SK-N-SH (cell line): ENCODE measurements at regions not wholly inside any gene's neighbourhood (a gene's known extent, or its start where the extent isn't known, plus 50 kb on each side); places are given as distances from the start of the nearest gene placed in this dataset.
A peak's percentile ranks its signal among the peaks of the same experiment; 100 is the strongest.

Experiments used
- CTCF ChIA-PET: fragments of 300-600, 350-600 bp; formaldehyde crosslinking; extraction: SDS; loops from one replicate; lab custom pipeline; 2021; lab: Yijun Ruan, JAX
- POLR2A ChIA-PET: fragments of 350-600 bp; sonication (Branson Sonifier 250); formaldehyde crosslinking; extraction: SDS; loops from one replicate; lab custom pipeline; 2020; ENCODE audit warnings: antibody characterized with exemption, inconsistent platforms; lab: Yijun Ruan, JAX
- DNase-seq: peaks from one replicate; pipeline ENCODE4 v3.0.0; 2012
- H2AFZ ChIP-seq: fragments of 200-600 bp; sonication (generic); 2 replicates; pipeline ENCODE4 v1.8.1; 2016; ENCODE audit warnings: antibody characterized with exemption, mild to moderate bottlenecking, low read depth
- H3F3A ChIP-seq: fragments of 200-600 bp; sonication (generic); replicated peaks from 2 replicates; pipeline ENCODE3; 2016; ENCODE audit warnings: antibody characterized with exemption, mild to moderate bottlenecking; ENCODE audit not compliant: insufficient read depth
- H3K27ac ChIP-seq, 2 experiments: fragments of 200-500 bp in 1 of 2; fragments of 200-600 bp in 1 of 2; sonication (Bioruptor generic) in 1 of 2; sonication (generic), shearing (Covaris generic) in 1 of 2; 2 replicates each; pipeline versions ENCODE4 v1.5.1 to v1.6.1; 2014 to 2016; ENCODE audit warnings: low read depth in 2 of 2, inconsistent platforms in 1 of 2, low read length in 1 of 2, mild to moderate bottlenecking in 1 of 2, mixed read lengths in 1 of 2
- H3K27me3 ChIP-seq: fragments of 200-600 bp; sonication (generic), shearing (Covaris generic); 2 replicates; pipeline ENCODE4 v1.6.1; 2016; ENCODE audit warnings: mixed run types; ENCODE audit not compliant: insufficient read depth
- H3K36me3 ChIP-seq, 2 experiments: fragments of 200-500 bp in 1 of 2; fragments of 200-600 bp in 1 of 2; sonication (Bioruptor generic) in 1 of 2; sonication (generic) in 1 of 2; replicated peaks in 1 of 2; 2 replicates each; pipeline versions ENCODE3 to v1.5.1; 2014 to 2016; ENCODE audit warnings: low read length in 1 of 2, mild to moderate bottlenecking in 1 of 2; ENCODE audit not compliant: insufficient read depth in 2 of 2, control insufficient read depth in 1 of 2
- H3K4me1 ChIP-seq, 2 experiments: fragments of 200-500 bp in 1 of 2; fragments of 200-600 bp in 1 of 2; sonication (Bioruptor generic) in 1 of 2; sonication (generic), shearing (Covaris generic) in 1 of 2; 2 replicates each; pipeline versions ENCODE4 v1.5.1 to v1.6.1; 2014 to 2016; ENCODE audit warnings: low read depth in 1 of 2, low read length in 1 of 2, mixed run types in 1 of 2; ENCODE audit not compliant: insufficient read depth in 2 of 2, control insufficient read depth in 1 of 2
- H3K4me2 ChIP-seq: fragments of 200-600 bp; sonication (generic), shearing (Covaris generic); 2 replicates; pipeline ENCODE4 v1.6.1; 2017; ENCODE audit warnings: mixed run types
- H3K4me3 ChIP-seq, 2 experiments: fragments of 200-500 bp in 1 of 2; fragments of 200-600 bp in 1 of 2; sonication (Bioruptor generic) in 1 of 2; sonication (generic), shearing (Covaris generic) in 1 of 2; 2 replicates each; pipeline versions ENCODE4 v1.5.1 to v1.8.1; 2014 to 2016; ENCODE audit warnings: low read depth in 2 of 2, inconsistent platforms in 1 of 2, low read length in 1 of 2, mild to moderate bottlenecking in 1 of 2, mixed read lengths in 1 of 2, moderate library complexity in 1 of 2
- H3K79me2 ChIP-seq: fragments of 200-600 bp; sonication (generic); 2 replicates; pipeline ENCODE4 v1.8.1; 2017; ENCODE audit warnings: mild to moderate bottlenecking; ENCODE audit not compliant: insufficient read depth
- H3K9ac ChIP-seq: fragments of 200-600 bp; sonication (generic); 2 replicates; pipeline ENCODE4 v1.6.1; 2017; ENCODE audit warnings: mixed run types
- H3K9me2 ChIP-seq: fragments of 200-600 bp; sonication (generic); 2 replicates; pipeline ENCODE4 v1.6.1; 2017; ENCODE audit warnings: mixed run types
- H3K9me3 ChIP-seq: fragments of 200-600 bp; sonication (generic); 2 replicates; pipeline ENCODE4 v1.6.1; 2017; ENCODE audit warnings: mixed run types, mild to moderate bottlenecking, moderate library complexity
- H4K20me1 ChIP-seq: fragments of 200-600 bp; sonication (generic); 2 replicates; pipeline ENCODE4 v1.6.1; 2017; ENCODE audit warnings: mild to moderate bottlenecking, mixed run types; ENCODE audit not compliant: insufficient read depth
- CHD2 ChIP-seq: fragments of 150-350 bp; IDR thresholded peaks from 2 replicates; pipeline ENCODE4 v1.6.1; 2018; ENCODE audit warnings: low read length; ENCODE audit not compliant: partially characterized antibody
- EP300 ChIP-seq, 2 experiments: IDR thresholded peaks; 2 replicates each; pipeline versions ENCODE4 v1.4.0 to v1.6.1; 2012; ENCODE audit warnings: borderline replicate concordance in 1 of 2, low read depth in 1 of 2, low read length in 1 of 2
- JUND ChIP-seq: IDR thresholded peaks from 2 replicates; pipeline ENCODE4 v1.4.0; 2012
- MAX ChIP-seq: IDR thresholded peaks from 2 replicates; pipeline ENCODE4 v1.4.0; 2012; ENCODE audit warnings: low read depth
- MEF2A ChIP-seq: IDR thresholded peaks from 2 replicates; pipeline ENCODE4 v1.4.0; 2012; ENCODE audit warnings: low read depth, borderline replicate concordance
- RFX5 ChIP-seq: IDR thresholded peaks from 2 replicates; pipeline ENCODE4 v1.6.1; 2012; ENCODE audit warnings: mild to moderate bottlenecking, improper control_type of control experiment, low read length
- RXRA ChIP-seq: IDR thresholded peaks from 2 replicates; pipeline ENCODE4 v1.4.0; 2012; ENCODE audit warnings: low read depth, mild to moderate bottlenecking, borderline replicate concordance
- TAF1 ChIP-seq: IDR thresholded peaks from 2 replicates; pipeline ENCODE4 v1.6.1; 2012; ENCODE audit warnings: low read depth, mild to moderate bottlenecking, low read length, moderate library complexity, borderline replicate concordance
- TEAD4 ChIP-seq: IDR thresholded peaks from 2 replicates; pipeline ENCODE4 v1.4.0; 2012; ENCODE audit warnings: mild to moderate bottlenecking, borderline replicate concordance; ENCODE audit not compliant: insufficient read depth
- WGBS: methylation state at CpG from one replicate; pipeline ENCODE4 v1.1.6; 2017; ENCODE audit warnings: low lambda C conversion rate; 5-methylcytosine and 5-hydroxymethylcytosine counted together
- TF ChIP-seq, protein P1 (sequence below): fragments of 200-600 bp; sonication (generic); IDR thresholded peaks from 2 replicates; pipeline ENCODE4 v1.6.1; 2017; ENCODE audit warnings: antibody characterized with exemption, mild to moderate bottlenecking, moderate library complexity

DNA sequence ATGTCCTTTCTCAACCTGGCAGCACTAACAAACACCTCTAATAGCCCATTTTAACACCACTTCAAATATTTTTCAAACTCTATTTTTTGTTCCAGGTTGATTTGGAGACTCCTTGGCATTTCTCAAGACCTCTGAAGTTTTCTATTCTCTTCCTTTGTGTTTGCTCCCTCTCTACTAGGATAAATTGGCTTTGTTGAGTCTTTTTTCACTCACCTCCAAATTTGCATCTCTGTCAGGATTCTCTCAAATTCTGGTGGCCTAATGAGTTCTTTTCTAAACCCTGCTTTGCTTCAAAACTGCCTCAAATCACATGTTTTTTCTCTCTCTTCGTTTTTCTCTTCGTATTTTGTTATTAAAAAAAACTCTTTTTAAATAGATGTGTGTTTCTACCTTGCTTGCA lies 582.2 kb upstream of the ADGRL4 start:
- no peaks in the 10 kb centered on the region for H3K9me3 ChIP-seq
- TF ChIP-seq CHD2 (no peak), TEAD4 (no peak), RFX5 (no peak), MEF2A (no peak), RXRA (no peak), JUND (no peak), TAF1 (no peak), EP300 (IDR thresholded peaks at IDR 0.05; ENCODE audit: borderline replicate concordance in 1 of 2, low read depth in 1 of 2, low read length in 1 of 2) (no peak)
- TF ChIP-seq, protein P1, sequence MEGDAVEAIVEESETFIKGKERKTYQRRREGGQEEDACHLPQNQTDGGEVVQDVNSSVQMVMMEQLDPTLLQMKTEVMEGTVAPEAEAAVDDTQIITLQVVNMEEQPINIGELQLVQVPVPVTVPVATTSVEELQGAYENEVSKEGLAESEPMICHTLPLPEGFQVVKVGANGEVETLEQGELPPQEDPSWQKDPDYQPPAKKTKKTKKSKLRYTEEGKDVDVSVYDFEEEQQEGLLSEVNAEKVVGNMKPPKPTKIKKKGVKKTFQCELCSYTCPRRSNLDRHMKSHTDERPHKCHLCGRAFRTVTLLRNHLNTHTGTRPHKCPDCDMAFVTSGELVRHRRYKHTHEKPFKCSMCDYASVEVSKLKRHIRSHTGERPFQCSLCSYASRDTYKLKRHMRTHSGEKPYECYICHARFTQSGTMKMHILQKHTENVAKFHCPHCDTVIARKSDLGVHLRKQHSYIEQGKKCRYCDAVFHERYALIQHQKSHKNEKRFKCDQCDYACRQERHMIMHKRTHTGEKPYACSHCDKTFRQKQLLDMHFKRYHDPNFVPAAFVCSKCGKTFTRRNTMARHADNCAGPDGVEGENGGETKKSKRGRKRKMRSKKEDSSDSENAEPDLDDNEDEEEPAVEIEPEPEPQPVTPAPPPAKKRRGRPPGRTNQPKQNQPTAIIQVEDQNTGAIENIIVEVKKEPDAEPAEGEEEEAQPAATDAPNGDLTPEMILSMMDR = no peak
- TF ChIP-seq, all 33 proteins: peak for 0
- no peaks in the 10 kb centered on the region for H3K4me1 ChIP-seq
- ChIA-PET POLR2A (no interaction called here), CTCF (no interaction called here)
- 0 out of 2 replicates have a peak overlapping the region, but pooled peaks have one; percentile 23 for H2AFZ ChIP-seq
- H3K9ac ChIP-seq = no peak overlapping the region
- no peaks in the 10 kb centered on the region for H3K27me3 ChIP-seq
- no peaks in the 10 kb centered on the region for H3F3A ChIP-seq
- no peaks in the 10 kb centered on the region for H3K79me2 ChIP-seq
- no peak overlapping the region for H3K4me2 ChIP-seq
- no peak for DNase-seq
- H3K36me3 ChIP-seq = no peaks in the 10 kb centered on the region
- WGBS = 74% methylated on average over 2 of the region's 2 CpGs
- no peaks in the 10 kb centered on the region; the same call in 1 of the 2 replicates for H3K9me2 ChIP-seq
- no peak overlapping the region for H3K27ac ChIP-seq
- H4K20me1 ChIP-seq = no peaks in the 10 kb centered on the region
- H3K4me3 ChIP-seq = no peak overlapping the region

GRCh38 chr1:79587229-79587628 lies 580.7 kb upstream of the ADGRL4 start:
- no peak overlapping the region for H3K4me2 ChIP-seq
- no peaks in the 10 kb centered on the region; the same call in 1 of the 2 replicates for H3K9me2 ChIP-seq
- H3K79me2 ChIP-seq = no peaks in the 10 kb centered on the region
- no peak for DNase-seq
- H3K4me1 ChIP-seq = no peaks in the 10 kb centered on the region
- H3F3A ChIP-seq = no peaks in the 10 kb centered on the region
- no peaks in the 10 kb centered on the region for H3K9me3 ChIP-seq
- H2AFZ ChIP-seq = no peak overlapping the region
- no peak overlapping the region for H3K4me3 ChIP-seq
- no peaks in the 10 kb centered on the region for H4K20me1 ChIP-seq
- TF ChIP-seq MAX = no peak
- TF ChIP-seq, protein P1 = peak; percentile 38
- no peak overlapping the region for H3K27ac ChIP-seq
- POLR2A ChIA-PET = no interaction called here
- H3K9ac ChIP-seq = no peak overlapping the region
- CTCF ChIA-PET = interaction anchor here (1.2 kb wide), 1 partner anchor 91 kb away, joined by 3 read pairs; no protein-coding TSS in a partner anchor
- no peaks in the 10 kb centered on the region for H3K36me3 ChIP-seq
- H3K27me3 ChIP-seq = no peaks in the 10 kb centered on the region
